Nephron progenitor cell (in vitro differentiated cells): ENCODE measurements at regions not wholly inside any gene's neighbourhood (a gene's known extent, or its start where the extent isn't known, plus 50 kb on each side); places are given as distances from the start of the nearest gene placed in this dataset.

Experiments
- DNase-seq: peaks from one replicate; pipeline ENCODE4 v3.0.0; 2021
- H3K27ac Mint-ChIP-seq: 2 replicates; pipeline ENCODE4 v1.8.0; 2021; ENCODE audit warnings: mild to moderate bottlenecking, moderate library complexity, mixed read lengths
- H3K27me3 Mint-ChIP-seq: 2 replicates; pipeline ENCODE4 v1.8.0; 2021; ENCODE audit warnings: mild to moderate bottlenecking, low read depth, mixed read lengths; ENCODE audit not compliant: poor library complexity
- H3K36me3 Mint-ChIP-seq: 2 replicates; pipeline ENCODE4 v1.8.0; 2021; ENCODE audit warnings: low read depth, mixed read lengths
- H3K4me1 Mint-ChIP-seq: 2 replicates; pipeline ENCODE4 v1.8.0; 2021; ENCODE audit warnings: mixed read lengths
- H3K4me3 Mint-ChIP-seq: 2 replicates; pipeline ENCODE4 v1.8.0; 2021; ENCODE audit warnings: mild to moderate bottlenecking, moderate library complexity, mixed read lengths
- H3K9me3 Mint-ChIP-seq: 2 replicates; pipeline ENCODE4 v1.8.0; 2021; ENCODE audit warnings: mild to moderate bottlenecking, moderate library complexity, mixed read lengths
- TF ChIP-seq, protein P1 (sequence below): fragments of 200-600 bp; sonication (generic); IDR thresholded peaks from 2 replicates; pipeline ENCODE4 v1.5.0; 2021; ENCODE audit warnings: antibody characterized with exemption

DNA sequence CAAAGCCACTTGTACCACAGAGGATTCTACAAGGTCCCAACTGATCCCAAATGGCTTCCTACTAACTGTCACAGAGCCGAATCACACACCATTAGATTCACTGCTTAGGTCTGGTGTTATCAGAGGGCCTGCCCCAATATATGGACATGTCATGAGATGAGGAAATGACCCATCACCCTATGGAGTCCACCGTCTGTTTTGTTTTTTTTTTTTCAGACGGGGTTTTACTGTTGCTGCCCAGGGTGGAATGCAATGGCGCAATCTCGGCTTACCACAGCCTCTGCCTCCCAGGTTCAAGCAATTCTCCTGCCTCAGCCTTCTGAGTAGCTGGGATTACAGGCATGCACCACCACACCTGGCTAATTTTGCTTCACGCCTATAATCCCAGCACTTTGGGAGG, 83.8 kb upstream of the ETS2 start:
- H3K27me3 Mint-ChIP-seq: peaks cover 16% of the 10 kb centered on the region
- H3K36me3 Mint-ChIP-seq: peaks cover 6% of the 10 kb centered on the region
- H3K4me3 Mint-ChIP-seq: no peak overlapping the region
- no peak for DNase-seq
- H3K27ac Mint-ChIP-seq: no peak overlapping the region
- peaks cover 20% of the 10 kb centered on the region for H3K4me1 Mint-ChIP-seq
- TF ChIP-seq, protein P1, sequence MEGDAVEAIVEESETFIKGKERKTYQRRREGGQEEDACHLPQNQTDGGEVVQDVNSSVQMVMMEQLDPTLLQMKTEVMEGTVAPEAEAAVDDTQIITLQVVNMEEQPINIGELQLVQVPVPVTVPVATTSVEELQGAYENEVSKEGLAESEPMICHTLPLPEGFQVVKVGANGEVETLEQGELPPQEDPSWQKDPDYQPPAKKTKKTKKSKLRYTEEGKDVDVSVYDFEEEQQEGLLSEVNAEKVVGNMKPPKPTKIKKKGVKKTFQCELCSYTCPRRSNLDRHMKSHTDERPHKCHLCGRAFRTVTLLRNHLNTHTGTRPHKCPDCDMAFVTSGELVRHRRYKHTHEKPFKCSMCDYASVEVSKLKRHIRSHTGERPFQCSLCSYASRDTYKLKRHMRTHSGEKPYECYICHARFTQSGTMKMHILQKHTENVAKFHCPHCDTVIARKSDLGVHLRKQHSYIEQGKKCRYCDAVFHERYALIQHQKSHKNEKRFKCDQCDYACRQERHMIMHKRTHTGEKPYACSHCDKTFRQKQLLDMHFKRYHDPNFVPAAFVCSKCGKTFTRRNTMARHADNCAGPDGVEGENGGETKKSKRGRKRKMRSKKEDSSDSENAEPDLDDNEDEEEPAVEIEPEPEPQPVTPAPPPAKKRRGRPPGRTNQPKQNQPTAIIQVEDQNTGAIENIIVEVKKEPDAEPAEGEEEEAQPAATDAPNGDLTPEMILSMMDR: no peak
- peaks cover 40% of the 10 kb centered on the region for H3K9me3 Mint-ChIP-seq

DNA sequence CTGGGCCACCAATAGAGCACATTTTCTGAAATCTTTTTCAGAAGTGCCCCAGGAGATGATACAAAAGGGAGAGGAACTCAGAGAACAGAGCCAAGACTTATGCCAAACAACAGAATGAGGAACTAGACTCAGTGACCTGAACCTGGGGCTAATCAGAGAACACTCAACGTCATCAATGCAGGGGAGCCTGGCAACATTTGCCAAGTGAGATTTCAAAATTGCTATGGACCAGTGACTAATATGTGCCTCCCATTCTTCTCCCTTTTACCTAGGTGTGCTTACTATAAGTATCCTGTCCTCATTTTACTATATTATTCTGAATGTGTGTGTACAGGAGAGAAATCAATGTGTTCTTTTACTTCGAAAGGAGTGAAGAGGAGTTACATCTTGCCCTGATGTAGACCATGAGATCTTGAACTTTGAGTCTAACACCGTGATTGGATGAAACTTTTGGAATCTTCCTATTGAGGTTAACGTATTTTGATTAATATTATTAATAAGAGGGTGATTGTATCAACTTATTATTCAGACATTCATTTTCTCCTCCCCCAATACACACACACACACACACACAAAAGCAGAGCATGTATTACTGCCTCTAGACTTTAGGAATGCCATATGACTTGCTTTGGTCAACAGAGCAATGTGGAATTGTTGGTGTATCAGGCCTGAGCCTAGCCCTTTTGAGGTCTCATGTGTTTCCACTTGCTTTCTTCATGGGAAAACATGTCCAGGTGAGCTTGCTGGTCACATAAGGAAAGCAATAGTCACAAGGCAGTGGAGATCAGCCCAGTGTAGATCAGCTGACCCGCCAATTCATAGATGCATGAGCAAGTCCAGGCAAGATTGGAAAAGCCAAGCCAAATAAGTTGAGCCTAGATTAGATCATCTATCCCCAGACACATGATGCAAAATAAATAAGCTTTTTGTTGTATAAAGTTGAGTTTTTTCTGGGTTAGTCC, 80.3 kb upstream of the ETS2 start:
- Mint-ChIP-seq H3K27me3 (peaks cover 17% of the 10 kb centered on the region), H3K36me3 (peaks cover 10% of the 10 kb centered on the region), H3K4me1 (peaks cover 24% of the 10 kb centered on the region), H3K27ac (no peak overlapping the region), H3K9me3 (peaks cover 53% of the 10 kb centered on the region), H3K4me3 (no peak overlapping the region)
- DNase-seq: no peak
- TF ChIP-seq, protein P1: no peak

DNA sequence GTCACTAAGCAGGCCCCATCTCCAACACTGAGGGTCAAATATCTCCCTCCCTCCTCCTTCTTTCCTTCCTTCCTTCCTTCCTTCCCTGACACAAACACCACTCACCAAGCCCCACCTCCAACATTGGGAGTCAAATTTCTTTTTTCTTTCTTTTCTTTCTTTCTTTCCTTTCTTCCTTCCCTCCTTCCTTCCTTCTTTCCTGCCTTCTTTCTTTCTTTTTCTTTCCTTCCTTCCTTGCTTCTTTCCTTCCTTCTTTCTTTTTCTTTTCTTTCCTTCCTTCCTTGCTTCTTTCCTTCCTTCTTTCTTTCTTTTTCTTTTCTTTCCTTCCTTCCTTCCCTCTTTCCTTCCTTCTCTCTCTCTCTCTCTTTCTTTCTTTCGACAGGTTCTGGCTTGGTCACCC, 79.2 kb upstream of the ETS2 start:
- H3K4me3 Mint-ChIP-seq: no peak overlapping the region
- peaks cover 10% of the 10 kb centered on the region for H3K36me3 Mint-ChIP-seq
- H3K27me3 Mint-ChIP-seq: peaks cover 17% of the 10 kb centered on the region
- DNase-seq: no peak
- H3K4me1 Mint-ChIP-seq: peaks cover 15% of the 10 kb centered on the region
- TF ChIP-seq, protein P1: no peak
- H3K27ac Mint-ChIP-seq: no peak overlapping the region
- H3K9me3 Mint-ChIP-seq: peaks cover 53% of the 10 kb centered on the region

DNA sequence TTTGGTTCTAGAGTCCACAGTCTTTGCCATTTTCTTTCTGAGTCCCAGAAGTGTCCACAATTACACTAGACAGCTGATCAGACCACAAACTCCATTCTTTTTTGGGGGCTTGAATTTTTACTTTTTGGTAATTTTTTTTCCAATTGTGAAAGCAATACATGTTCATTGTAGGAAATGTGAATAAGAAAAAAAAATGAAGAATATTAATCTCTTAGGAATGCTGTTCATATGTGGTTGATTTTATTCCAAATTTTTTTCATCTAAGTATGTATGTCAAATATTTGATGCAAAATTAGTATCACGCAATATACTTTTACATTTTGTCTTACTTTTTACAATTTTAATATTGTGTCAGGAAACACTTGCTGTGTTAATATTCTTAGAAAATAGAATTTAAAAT, 76.4 kb upstream of the ETS2 start:
- peaks cover 9% of the 10 kb centered on the region for H3K36me3 Mint-ChIP-seq
- peaks cover 38% of the 10 kb centered on the region for H3K9me3 Mint-ChIP-seq

DNA sequence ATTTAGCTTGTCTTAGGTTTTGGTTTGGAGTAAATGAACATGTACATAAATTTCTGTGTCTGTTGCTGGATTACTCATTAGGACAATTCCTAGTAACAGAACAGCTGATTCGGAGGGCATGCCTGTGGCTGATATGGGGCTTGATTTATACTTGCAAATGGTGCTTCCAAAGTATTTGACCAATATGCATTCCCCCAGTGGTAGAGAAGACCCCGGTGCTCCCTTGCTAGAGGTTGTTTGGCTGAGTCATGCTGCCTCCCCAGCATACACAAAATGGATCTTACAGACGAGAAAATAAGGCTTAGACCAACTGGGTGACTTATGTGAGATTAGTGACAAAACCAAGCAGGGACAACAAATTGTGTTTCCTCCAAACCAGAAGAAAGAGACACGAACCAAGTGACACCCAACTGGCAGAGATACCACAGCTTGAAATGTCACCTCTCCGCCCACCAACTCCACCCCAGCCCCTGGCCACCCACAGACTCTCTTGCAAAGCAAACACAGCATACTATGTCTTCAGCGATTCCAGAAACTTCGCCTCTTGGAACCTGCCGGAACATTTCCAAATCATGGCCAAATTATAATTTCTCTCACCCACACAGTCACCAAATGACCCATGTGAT, 75.9 kb upstream of the ETS2 start:
- Mint-ChIP-seq H3K27me3 (peaks cover 18% of the 10 kb centered on the region), H3K36me3 (peaks cover 4% of the 10 kb centered on the region), H3K4me3 (no peak overlapping the region), H3K4me1 (peaks cover 18% of the 10 kb centered on the region), H3K9me3 (peaks cover 32% of the 10 kb centered on the region), H3K27ac (no peak overlapping the region)
- no peak for DNase-seq
- TF ChIP-seq, protein P1: no peak

More for the DNA sequence above, 76.4 kb upstream of the ETS2 start:
- Mint-ChIP-seq H3K4me3 (no peak overlapping the region), H3K4me1 (peaks cover 13% of the 10 kb centered on the region), H3K27me3 (peaks cover 12% of the 10 kb centered on the region), H3K27ac (no peak overlapping the region)
- TF ChIP-seq, protein P1: no peak
- no peak for DNase-seq
